GM19351 (cell line): ENCODE measurements at regions not wholly inside any gene's neighbourhood (a gene's known extent, or its start where the extent isn't known, plus 50 kb on each side); places are given as distances from the start of the nearest gene placed in this dataset.
"Not testable (repeated sequence)": the region's sequence is repeated elsewhere in the genome, so short reads cannot be mapped to it uniquely, and the experiment has no call there.

Experiments used
- ATAC-seq: cut with Tn5 transposase; IDR thresholded peaks from one replicate; pipeline ENCODE4 v1.9.1; 2021; ENCODE audit warnings: mild to moderate bottlenecking, moderate library complexity; ENCODE audit not compliant: unreplicated experiment

DNA sequence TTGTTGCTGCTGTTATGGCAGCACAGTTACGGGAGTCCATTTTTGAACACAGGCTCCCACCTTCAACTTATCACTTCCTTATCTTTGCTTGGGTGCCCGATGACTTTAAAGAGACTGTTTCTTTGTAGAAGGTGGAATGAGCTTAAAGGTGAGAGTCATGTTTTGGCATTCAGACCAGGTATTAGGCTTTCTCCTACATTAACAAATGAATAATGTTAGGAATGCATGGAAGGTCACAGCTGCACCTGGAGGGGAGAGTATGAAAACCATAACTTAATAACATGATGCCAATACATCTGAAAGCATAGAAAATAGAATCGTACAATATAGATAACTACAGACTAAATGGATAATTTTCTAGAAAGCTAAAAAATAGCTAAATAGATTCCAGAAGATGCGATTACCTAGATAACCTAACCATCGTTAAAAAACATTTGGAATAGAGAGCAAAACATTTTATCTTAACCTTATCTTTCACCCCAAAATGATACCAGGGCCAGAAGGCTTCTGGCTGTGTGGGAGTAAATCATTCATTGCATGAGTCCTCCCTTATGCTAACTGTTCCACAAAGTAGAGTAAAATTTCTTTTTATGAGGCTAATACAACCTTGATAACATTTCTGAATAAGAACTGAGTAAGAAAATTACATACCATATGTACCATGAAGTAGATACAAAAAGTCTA is 126.2 kb upstream of the ADCY2 start:
- ATAC-seq = no peak

DNA sequence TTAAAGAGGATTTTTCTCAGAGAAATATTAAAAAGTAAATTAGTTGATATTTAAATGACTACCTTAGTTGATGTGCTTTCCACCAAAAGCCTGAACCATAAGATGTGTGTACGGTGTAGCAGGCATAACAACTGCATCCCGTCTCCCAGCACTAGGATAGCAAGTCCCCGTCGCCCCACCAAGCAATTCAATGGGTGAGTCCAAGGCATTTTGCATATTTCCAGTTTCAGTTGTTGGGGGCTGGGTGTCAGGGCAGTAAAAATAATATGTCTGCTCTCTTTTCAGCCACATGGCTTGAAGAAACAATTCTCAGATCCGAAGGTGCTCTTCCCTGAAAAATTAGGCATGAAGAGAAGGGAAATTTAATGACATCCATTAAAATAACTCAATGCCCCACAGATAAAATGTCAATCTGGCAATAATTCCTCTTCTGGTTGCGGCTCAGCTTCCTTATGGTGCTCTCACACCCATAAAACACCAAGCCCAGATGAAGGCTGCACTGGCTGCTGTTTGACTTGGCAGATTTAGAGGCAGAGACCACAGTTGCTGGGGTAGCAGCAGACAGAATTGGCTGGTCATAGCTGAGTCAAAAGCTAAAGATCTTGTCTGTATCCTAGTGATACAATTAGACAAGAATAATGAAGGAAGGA is 124.4 kb upstream of the ADCY2 start:
- ATAC-seq = no peak

DNA sequence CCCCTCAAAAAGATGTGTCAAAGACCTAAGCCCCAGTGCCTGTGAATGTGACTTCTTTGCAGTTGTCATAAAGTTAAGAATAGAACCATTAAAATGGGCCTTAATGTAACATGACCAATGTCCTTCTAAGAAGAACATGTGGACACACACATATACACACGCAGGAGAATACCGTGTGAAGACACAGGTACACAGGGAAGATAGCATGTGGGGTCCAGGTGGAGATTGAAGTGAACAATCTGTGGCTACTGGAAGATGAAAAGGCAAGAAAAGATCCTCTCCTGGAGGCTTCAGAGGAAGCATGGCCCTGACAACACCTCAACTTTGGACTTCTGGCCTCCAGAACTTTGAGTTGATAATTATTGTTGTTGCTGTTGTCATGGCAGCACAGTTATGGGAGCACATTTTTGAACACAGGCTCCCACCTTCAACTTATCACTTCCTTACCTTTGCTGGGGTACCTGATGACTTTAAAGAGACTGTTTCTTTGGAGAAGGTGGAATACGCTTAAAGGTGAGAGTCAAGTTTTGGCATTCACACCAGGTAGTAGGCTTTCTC is 123.5 kb upstream of the ADCY2 start:
- no peak for ATAC-seq

DNA sequence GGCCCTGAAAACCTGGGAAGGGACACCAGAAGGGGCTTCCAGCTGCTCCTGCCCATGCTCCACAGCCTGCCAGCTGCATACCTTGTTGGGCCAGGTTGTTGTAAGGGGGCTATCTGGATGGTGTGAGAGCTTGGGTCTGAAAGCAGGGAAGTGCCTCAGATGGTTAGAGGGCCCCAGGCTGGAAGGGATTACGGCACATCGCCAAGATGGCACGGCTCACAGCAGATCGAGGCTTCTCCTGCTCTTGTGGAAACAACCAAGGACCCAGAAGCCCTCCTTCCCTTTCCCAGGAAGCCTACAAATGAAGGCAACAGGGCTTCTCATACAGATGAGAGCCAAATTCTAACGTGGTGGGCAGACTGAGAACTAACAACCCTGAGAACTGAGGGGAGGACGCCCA is 121.7 kb upstream of the ADCY2 start:
- ATAC-seq = no peak

DNA sequence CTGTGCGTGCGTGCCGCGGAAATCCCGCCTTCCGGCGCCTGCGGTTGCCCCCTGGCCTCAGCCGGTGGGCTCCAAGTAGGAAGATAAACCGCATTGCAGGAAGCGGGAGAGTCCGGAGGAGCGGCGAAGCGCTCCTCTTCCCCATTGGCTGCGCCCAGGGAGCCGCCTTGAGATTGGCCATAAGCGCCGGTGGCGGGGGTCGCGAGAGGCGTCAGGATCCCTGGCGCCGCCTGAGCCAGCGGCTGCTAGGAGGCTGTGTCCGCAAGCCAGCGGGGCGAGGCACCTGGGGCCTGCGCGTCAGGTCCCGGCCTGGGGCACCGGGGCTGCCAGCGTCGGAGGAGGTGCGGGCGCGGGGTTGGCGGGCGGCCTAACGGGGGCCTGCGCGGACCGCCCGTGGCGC is 106.3 kb upstream of the ADCY2 start:
- not testable (repeated sequence) for ATAC-seq

DNA sequence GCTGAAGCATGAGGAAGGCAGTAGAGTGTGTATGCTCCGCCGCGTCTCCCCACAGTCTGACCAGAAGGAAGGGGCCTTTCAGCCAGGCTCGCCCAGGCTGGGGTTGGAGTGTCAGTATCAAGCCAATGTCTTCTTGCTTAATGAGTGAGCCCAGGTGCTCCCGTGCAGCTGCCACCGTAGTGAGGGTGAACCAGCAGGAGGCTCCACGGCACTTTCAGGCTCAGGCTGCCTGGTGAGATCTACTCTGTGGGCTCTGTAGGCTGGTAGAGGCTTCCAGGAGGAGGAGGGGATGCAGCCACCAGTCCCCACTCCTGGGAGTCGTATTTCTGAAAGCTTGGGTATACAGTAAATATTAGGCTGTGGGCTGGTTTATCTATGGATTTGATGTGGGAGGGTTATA is 98.1 kb upstream of the ADCY2 start:
- not testable (repeated sequence) for ATAC-seq

DNA sequence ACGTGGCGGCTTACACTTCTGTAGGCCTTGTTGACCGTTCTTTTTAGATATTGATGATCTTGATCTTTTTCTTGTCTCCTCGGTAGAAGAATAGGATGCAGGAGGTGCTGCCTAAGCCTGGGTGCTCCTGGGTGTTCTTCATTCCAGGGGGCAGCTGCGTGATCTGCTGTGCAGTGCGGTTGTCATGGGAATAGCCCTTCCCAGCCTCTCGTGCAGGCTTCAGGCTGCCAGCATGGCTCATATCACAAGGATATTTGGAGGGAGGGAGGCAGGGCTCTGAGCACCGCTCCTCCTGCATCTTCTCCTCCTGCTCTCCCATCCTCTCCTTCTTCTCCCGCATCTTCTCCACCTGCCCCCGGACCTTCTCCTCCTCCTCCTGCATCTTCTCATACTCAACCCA is 96.2 kb upstream of the ADCY2 start:
- ATAC-seq = not testable (repeated sequence)

DNA sequence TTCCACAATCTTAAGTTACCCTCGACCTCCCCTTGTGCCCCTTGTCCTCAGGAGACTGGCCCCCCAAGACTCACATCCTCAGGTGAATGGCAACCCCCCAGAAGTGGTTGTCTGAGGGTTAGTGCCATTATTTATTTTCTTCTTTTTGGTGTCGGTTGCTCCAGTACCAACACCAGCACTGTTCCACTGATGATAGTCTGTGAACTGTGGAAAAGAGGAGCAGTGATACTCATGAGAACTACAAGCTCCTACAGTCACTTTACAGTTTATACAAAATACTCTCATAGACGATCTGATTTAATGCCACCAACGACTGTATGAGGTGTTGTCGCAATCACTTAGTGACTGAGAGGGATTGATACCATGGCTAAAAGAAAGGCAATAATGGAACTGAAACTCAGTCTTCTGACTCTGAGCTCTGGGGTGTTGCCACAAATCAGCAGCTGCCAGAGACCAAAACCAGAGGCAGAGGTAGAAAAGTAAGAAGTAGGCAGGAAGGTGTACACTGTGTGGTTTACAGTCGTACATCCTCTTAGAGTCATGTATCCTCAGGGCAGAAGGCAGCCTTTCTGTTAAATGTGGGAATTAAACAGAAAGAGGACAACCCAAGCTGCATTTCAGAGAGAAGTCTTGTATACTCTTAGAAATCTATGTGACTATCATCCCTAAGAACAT is 90.8 kb upstream of the ADCY2 start:
- ATAC-seq = not testable (repeated sequence)

DNA sequence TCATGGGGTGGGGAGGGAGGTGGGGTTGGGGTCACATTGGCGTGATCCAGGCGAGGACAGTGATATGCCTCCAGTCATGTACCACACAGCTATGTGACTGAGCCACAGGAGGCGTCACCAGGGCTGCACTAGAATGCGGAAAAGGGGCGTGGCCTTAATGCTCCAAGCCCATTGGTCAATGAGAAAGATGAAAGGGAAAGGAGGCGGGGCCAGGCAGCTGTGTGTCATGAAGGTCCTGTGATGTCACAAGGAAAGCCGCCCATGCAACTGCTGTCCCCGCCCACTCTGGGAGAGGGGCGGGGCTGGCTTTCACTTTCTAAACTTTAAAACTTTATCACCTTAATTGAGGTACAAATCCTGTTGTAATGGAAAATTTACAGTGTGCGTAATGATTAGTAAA is 89.4 kb upstream of the ADCY2 start:
- not testable (repeated sequence) for ATAC-seq

DNA sequence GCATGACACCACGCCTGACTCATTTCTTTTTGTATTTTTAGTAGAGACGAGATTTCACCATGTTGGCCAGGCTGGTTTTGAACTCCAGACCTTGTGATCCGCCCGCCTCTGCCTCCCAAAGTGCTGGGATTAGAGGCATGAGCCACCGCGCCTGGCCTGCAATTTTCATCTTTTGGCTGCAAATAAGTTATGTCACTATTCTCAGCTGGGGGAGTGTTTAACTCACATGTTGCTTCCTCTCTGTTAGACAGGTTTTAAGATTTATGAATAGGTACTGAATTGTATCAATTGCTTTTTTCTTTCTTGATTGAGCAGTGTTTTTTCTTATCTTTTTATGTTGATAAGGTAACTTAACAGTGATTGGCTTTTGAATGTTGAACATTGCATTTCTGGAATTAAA is 88.2 kb upstream of the ADCY2 start:
- not testable (repeated sequence) for ATAC-seq

DNA sequence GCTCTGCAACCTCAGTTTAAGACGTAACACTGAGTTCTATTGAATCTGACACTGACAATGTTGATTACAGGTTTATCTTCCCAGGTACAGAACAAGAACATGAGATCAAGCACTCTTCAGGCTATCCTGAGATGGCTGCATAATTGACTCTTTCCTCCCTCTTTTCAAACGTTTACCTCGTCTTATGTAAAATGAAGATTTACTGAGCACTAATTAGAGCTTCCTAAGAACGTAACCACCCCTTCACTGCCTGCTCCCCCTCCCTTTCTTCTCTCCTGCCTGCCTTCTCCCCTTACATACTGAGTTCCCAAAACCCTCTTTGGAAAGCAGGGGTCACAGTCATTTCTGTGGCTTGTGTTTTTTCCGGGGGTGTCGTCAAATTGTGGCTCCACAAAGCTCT is 86.2 kb upstream of the ADCY2 start:
- ATAC-seq = not testable (repeated sequence)

DNA sequence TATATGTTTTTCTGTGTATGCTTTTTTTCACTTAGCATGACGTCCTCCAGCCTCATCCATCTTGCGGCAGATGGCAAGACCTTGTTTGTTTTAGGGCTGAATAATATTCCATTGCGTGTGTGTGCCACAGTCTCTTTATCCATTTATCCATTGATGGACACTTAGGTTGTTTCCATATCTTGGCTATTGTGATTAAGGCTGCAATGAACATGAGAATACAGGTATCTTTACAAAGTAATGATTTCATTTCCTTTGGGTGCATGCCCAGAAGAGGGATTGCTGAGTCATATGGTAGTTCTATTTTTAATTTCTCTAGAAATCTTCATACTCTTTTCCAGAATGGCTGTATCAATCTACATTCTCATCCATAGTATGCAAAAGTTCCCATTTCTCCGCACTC is 85.3 kb upstream of the ADCY2 start:
- ATAC-seq = not testable (repeated sequence)

DNA sequence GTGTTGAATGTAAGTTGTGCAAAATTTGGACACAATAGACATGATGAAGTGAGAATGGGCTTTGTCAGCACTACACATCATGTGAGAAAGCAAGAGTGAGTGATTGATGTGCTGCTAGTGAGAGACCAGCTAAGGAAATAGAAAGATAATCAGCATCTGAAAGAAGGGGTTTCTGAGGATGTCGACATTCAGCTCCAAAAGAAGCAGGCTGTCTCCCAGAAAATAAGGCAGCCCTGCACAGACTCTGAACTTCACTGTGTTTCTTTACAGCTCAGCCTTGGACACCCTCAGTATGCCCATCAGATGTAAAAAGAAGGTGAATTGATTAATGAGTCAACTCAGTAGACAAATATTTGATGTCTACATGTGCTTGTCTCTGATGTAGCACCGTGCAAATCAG is 80.8 kb upstream of the ADCY2 start:
- ATAC-seq = no peak

DNA sequence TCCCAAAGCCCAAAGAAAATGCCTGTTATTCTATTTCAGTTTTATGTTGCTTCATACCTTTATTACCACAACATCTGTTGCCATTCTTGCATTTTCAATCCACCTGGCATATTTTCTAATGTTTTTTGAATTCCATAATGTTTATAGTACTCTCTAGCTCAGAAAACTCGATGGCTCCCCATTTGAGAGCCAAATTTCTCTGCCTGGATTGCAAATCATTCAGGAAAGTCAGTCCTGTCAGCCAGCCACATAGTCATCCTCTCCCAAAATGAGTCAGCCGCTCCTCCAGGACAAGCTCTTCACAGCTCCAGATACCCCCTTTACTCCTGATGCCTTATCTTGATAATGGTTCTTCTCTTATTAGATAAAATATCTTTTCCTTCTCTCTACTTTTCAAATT is 78.2 kb upstream of the ADCY2 start:
- ATAC-seq = no peak

DNA sequence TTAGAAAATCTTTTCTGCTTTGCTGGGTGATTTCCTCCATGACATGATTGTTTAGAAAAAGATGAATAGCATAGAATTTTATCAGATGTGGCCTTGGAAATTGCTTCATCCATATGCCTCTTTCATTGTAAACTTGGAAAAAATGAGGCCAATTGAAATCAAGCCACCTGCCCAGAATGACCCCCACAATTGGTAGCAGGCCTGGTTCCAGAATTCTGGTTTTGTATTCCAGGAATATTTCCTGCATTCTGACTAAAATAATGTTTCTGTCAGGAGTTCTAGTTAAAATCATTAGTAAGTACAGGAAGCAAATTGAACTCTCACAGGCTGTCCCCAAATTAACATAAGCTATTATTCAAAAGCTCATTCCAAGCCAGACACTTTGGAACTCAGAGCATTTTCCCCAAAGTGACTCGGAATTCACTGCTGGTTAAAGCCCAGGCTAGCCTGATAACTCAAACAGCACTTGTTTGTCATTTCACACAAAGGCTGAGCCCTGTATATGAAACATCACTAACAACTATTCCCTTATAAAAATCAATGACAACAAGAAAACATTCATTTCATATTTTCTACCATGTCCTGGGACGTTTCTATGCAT is 75.1 kb upstream of the ADCY2 start:
- ATAC-seq = no peak

DNA sequence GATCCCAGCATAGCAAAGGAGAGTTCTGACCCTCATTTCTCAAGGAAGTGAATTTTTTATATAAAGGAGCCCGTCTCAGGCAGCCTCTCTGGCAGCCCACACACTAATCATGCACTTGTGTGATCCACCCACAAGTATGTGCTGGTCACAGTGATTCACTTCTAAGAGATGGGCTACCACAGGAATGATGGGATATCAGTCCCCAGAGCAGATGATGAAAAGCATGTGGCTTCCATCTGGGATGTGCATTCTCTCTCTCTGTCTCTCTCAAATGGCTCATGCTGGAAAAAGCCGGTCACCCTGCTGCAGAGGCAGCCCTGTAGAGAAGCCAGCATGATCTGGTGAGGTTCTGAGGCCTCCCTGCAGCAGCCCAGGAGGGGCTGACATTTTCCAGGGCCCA is 74.2 kb upstream of the ADCY2 start:
- no peak for ATAC-seq

DNA sequence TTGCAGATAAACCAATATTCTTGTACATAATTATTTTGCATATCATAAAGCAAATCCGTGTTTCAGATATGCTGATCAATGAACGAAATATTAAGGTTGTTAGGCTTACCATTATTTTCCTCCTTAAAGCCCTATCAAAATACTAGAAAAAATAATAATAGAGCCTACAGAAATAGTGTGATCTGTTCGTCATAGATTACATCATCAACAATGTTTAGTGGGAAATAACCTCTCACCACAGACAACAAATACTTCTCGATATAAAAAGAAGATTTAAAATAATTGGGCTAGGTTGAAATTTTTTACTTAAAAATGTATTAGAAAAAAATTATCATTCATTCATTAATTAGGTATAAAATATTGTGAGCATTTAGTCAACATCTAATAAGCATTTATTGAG is 71.0 kb upstream of the ADCY2 start:
- ATAC-seq = no peak

DNA sequence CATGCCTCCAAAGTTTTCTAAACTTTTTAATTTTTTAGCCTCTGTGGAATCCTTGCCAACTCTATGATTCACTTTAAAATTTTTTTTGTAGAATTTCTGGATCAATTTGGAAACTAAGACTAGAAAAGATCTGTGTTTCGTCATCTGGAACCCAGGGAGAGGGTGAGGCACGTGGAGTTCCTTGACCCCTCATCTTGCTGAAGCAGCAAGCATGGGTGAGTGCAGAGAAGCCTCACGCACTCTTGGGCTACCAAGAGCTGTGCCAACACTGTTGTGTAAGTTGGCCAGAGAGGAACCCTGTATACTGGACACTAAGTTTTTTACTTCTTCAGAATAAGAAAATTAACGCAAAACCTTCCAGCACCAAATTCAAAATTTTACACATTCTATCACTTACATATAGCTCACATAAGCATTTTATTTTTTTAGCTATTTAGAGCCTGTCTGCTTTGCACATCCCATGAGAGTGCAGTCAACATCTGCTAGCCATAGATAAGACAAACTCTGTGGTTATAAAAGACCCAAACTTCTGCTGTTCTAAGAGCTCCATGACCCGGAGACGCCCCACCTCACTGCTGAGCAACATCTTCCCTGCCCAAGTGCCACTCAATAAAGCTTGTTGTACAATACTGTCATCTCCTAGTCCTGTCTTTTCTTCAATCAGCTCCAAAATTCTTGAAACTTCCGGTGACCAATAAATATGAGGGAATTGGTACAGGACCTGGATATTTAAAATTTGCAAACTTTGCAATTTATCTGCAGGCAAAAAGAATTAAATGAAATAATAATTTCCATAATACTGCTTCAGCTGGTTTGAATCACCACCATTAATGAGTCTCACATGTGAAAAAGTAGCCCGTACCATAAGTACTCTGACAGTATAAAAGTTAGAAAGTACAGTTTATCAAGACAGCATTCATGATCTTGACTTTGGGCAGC is 69.7 kb upstream of the ADCY2 start:
- no peak for ATAC-seq

DNA sequence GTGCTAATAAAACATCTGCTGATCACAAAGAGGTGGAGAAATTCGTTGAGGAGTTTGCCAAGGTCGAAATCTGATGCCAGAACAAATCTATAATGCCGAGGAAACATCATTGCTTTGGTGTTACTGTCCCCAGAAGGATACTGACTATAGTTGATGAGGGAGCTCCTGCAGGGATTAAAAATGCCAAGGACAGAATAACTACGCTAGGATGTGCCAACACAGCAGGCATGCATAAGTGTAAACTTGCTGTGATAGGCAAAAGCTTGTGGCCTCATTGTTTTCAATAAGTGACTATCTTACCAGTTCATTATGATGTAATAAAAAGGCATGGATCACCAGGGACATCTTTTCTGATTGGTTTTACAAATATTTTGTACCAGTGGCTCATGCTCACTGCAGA is 66.8 kb upstream of the ADCY2 start:
- no peak for ATAC-seq

DNA sequence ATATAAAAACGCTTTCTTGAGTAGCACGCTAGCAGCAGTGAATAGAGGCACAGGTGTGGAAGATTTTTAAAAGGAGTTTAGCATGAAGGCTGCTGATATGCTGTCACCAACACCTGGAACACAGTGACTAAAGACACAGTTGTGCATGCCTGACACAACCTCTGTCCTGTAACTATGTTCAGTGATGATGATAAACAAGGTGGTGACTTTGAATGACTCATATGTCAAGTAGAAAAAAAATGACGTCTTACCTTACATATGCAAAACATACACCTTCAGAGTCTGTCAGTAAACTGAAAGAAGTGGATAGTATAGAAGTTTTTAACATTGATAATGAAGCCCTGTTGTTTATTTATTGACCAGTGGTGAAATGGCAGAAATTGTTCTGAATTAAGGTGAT is 66.2 kb upstream of the ADCY2 start:
- no peak for ATAC-seq

DNA sequence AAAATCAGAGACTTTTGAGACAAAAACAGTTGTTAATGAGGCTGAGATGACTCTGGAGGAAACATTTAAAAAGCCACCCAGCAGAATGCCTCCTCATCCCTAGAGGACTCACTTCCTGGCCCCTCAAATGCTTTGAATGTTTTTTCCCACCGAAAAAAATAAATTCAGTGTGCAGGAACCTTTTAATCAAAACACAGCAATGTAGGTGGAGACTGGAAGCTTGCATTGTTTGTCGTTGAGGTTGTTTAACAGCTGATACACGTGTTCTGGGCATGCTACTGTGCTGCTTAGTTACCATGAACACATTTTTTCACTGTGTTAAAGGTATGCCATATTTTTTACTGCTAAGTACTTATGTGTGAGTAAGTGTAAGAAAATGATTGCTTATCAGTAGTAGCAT is 65.7 kb upstream of the ADCY2 start:
- no peak for ATAC-seq
